Hematopoietic multipotent progenitor cell treated with erythropoietin and hydrocortisone succinate and interleukin-3 and kit ligand, for 15 days (in vitro differentiated cells): ENCODE measurements at regions not wholly inside any gene's neighbourhood (a gene's known extent, or its start where the extent isn't known, plus 50 kb on each side); places are given as distances from the start of the nearest gene placed in this dataset.
"Not testable (repeated sequence)": the region's sequence is repeated elsewhere in the genome, so short reads cannot be mapped to it uniquely, and the experiment has no call there.

Experiments
- DNase-seq: peaks from one replicate; pipeline ENCODE4 v3.0.0-alpha.2; 2015; ENCODE audit warnings: low spot score

DNA sequence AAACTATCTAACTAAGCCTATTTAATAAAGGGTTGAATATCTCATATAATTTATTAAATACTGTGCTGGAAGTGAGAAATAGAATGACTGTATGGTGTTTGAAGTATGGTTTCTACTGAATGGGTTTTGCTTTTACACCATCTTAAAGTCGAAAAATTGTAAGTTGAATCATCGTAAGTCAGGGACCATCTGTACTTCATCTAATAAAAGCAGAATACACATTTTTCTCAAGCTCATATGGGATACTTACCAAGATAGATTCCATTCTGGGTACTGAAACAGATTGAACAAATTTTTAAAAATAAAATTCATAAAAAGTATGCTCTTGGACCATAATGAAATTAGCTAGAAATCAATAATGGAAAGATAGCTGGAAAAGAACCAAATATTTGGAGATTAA is 285.4 kb downstream of the CXCL12 start:
- no peak for DNase-seq

DNA sequence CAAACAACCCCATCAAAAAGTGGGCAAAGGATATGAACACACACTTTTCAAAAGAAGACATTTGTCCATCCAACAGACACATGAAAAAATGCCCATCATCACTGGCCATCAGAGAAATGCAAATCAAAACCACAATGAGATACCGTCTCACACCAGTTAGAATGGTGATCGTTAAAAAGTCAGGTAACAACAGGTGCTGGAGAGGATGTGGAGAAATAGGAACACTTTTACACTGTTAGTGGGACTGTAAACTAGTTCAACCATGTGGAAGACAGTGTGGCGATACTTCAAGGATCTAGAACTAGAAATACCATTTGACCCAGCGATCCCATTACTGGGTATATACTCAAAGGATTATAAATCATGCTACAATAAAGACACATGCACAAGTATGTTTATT is 288.7 kb downstream of the CXCL12 start:
- not testable (repeated sequence) for DNase-seq

DNA sequence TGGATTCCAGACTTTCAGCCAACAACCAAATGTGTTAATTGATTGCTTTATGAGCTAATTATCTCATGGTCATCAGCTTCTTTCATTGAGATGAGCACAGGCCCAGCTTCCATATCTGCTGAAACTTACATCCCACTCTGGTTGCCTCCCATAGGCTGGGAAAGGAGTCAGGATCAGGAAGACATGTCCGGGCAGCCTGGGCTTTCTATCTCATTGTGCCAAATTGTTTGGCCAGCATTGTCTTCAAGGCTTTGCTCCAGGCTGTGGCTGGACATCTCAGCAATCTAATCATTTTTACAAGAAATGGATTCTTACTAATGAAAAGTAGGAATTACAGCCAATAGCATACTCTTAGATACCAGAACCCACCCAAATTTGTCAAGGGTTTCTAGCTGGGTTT is 295.2 kb downstream of the CXCL12 start:
- no peak for DNase-seq

DNA sequence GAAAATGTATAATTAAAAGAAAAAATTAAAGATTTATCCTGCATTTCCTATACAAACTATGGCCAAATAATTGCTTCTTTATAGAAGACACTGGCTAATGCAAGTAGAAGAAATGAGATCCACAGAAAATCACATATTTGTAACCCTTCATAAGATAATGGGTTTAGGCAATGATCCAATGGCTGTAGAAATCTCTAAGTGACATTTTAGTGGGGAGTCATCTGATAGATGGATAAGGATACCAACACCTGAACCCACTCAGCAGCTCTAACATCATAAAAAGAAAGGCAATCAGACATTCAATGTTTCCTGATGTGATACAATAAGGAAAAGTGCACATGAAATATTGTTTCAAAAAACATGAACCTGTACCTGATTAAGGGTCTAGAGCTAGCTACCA is 297.5 kb downstream of the CXCL12 start:
- DNase-seq = no peak

DNA sequence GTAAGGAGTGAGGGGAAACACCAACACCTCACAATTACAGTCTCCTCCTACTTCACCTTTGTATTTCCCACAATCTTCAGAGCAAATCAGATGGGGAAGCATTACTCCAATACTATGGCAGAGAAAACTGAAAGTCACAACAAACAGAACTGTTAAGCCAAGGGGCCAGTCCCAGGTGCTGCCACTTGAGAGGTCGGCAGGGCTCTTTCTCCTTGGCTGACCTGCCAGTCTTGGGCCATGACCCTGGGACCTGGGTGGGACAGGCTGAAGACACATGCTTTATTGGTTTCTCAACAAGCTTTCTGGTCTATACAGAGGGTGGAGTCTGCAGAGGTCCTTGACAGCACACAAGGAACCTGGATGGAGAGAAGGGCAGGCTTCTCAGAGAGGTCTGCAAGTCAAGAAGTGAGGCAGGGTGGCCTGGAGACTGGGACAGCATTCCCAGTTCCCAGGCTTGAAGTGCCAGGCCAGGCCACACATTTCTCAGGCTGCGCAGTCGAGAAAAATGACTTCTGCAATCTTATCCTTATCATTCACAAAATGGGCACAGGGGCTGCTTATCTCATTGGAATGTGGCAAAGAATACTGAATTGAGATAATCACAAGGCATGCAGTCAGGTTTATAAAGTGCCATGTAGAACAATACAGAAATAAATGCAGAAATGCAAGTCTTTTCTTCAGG is 301.0 kb downstream of the CXCL12 start:
- no peak for DNase-seq

DNA sequence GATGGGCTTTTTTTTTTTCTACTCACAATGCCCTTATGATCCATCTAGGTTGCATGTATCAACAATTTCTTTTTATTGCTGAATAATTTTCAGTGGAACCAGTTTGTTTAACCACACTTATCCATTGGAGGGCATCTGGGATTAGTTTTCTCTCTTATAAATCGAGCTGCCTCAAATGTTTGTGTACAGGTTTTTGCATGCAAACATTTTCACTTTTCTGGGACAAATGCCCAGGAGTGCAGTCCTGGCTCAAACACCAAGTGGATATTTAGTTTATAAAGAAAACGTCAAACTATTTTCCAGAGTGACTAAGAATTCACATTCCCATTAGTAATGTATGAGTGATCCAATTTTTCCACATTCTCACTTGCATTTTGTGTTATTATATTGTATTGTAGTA is 313.4 kb downstream of the CXCL12 start:
- no peak for DNase-seq

DNA sequence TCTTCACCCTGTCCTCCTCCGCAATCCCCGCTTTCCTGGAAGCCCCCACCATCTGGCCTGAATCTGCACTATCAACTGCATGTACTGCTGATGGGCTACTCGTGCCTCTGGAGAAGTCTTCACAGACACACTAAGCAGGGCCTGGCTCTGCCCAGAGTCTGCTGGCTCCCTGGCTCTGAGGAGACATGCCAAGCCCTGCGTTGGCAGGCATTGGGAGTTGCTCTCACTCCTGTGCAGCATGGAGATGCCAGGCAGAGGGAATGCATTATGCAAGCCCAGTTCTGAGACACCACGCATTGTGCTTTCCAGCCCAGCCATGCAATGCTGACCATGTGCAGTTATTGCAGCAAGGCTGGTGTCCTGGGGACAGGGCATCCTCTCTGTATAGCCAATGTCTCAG is 314.6 kb downstream of the CXCL12 start:
- no peak for DNase-seq

DNA sequence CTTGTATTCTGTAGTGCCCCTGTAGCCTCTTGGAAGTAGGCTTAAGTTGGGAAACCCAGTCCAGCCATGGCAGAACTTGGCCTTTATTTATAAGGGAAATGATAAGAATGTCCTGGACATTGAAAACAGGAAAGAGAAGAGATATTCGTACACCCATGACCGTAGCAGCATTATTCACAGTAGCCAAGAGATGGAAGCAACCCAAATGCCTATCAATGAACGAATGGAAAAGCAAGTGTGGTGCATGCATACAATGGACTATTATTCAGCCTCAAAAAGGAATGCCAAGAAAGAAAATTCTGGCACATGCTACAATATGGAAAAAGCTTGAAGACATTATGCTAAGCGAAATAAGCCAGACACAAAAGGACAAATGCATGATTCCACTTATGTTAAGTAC is 315.3 kb downstream of the CXCL12 start:
- no peak for DNase-seq

DNA sequence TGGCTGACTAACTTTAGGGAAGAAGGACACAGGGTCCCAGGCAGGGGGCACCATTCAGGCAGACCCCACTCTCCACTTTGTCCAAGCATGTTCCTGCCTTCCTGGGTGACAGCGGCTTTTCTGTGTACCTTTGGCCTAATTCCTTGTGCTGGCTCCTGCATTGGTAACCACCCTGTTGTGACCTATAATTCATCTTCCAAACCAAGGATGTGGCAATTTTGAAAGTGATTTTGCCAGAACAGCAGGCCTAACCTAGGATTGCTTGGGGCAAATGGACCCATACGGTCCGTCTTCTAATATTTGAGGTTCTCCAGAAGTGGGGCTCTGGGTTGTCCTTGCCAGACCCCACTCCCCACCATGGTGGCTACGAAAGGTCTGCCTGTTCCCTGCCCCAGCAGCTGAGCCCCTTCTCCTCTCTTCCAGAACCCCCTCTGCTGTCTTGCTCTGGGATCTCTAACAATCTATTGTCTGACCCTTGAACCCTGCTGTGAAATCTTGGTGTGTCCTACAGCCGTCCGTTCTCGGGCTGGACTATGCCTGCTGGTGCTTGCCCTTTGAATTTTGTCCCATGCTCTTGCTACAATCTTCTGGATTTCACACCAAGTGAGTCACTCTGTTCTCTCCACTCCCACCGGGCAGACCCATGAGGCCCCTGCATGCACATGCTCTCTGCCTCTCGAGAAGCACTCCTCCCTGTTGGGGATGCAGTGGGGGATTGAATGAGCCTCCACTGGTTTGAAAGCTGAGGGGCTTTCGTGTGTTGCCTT is 316.0 kb downstream of the CXCL12 start:
- no peak for DNase-seq

DNA sequence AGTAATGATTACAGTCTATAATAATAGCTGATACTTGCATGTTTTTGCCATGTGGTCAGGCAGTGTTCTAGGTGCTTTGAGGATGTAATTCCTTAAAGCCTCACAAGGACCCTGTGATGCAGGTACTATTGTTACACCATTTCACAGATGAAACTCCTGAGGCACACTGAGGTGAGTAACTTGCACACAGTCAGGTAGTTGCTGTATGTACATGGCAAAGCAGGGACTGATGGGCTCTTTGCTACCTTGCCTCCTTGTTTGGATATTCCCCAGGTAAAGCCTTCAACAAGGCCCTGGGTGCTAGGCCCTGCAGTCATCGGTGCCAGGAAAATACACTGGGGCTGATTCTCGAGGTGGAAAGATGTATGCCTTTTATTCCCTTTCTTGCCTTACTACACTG is 317.5 kb downstream of the CXCL12 start:
- DNase-seq = no peak

DNA sequence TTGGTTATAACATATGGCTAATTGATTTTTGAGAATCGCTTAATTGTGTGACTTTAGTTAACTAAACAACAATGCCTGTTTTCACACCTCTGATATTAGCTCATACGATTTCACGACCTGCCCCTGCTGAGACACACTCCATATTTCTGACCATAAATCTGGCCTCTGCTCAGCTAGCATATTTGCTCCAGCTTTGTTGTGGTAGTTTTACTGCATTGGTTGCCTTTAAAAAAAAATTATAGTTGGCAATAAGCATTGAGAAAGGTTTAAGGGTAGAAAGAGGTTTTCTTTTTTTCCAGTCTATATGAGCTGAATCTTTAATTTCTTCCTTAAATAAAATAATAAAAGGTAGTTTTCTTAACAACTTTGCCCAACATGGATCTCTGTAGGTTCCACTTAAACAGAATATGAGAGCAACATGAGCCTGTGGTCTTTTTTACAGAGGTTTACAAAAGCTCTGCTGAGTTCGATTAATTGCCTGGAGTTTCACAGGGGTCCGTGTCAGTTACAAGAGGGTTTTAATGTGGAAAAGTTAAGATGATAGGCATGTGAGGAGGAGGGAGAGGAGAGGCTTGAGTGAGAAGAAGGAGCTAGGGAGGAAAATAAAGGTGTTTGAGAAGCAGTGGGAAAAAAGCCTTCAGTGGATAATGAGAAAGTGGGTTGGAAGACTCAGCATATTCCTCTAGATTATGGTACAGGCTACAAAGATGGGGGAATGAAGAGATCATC is 318.2 kb downstream of the CXCL12 start:
- no peak for DNase-seq

DNA sequence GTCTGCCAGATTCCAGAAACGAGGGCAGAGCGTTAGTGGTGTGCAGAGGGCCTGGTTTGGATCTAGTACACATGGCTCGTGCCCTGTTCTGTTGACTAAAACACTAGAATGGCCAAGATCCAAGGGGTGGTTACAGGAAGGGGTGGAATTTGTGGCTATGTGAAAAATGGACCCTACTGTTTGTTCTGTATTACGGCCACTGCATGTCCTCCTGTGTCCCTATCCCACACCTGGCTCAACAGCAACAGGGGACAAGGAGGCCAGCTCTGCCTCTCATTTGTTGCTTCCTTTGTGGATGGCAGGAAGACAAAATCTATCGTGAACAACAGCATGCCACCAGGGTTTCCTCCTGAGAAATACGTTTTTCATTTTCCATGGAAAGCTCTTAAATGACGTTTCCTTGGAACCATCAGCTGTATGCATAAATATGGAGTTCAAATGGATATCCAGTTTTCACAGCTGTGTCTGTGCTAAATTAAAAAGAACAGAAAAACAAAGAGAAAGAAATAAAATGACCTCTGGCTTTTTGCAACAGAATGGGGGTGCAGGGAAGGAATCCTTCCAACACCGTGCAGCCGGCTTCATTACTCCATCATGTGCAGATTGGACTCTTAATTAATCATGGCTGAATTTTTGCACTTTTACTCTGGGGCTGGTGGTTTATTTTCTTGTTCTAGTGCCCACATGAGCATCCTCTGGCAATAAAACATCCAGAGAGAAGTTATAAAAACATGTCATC is 318.9 kb downstream of the CXCL12 start:
- no peak for DNase-seq

DNA sequence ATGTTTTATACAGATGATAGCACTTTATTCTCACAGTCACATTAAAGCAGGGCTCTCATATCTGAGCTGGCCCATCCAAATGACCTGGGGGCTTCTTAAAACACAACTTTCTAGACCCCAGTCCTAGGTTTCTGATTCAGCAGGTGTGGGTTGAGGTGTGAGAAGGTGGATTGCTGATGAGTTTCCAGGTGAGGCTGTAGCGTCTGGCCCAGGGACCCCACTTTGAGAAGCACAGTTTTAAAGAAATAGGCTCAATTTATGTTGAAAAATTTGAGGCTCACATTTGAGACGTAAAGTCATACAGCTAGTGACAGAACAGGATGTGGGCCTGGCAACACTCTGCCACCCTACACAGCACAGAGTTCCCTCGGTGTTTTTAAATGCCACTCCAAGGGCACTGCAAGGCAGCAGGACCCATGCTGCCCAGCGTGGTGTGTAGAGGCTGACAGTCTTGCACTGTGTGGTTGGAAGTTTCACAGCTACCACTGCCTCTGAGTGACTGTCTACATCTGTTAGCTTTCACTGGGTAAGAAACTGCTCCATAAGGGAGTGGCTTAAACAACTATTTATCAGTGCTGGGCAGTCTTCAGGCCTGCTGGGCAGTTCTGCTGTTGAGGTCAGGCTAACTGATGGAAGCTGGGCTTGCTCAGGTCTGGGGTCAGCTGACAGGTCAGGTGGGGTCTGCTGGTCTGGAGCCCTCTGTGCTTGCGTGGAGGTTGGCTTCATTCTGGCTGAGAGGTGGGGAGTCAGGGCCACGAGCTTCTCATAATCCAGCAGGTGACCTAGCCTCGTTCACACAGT is 319.7 kb downstream of the CXCL12 start:
- no peak for DNase-seq

DNA sequence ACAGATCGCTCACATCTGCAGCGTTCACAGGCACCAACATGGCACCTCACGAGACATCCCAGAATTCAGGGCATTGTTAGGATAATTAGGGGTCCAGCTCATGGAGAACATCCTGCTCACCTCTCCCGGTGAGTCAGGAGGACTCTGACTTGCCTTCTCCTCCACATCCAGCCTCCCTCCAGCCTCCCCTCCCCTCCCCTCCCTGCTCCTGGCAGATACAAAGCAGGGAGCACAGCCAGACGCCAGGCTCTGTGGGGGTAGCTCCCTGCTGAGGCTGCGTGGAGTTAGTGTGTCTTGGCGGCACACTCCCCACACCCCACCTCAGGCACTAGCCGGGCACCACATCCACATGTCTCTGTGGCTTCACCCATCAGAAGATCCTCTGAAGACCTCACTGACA is 320.6 kb downstream of the CXCL12 start:
- no peak for DNase-seq

DNA sequence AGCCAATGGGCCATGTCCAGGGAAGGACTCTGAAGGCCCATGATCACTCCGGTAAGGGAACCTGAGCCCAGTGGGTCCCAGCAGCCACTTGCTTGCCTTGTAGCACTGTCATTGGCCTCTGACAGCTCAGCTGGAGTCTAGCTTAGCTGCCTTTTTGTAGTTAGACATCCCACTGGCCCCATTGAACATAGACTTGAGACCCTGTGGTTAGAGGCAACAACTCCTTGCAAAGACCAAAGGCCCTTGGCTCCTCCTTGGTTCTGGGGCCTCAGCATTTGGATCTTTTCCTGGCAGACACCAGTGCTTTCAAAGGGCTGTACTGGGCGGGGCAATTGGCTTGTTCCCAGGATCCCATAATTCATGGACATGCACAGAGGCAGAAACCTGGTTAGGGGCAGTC is 321.2 kb downstream of the CXCL12 start:
- DNase-seq = no peak

DNA sequence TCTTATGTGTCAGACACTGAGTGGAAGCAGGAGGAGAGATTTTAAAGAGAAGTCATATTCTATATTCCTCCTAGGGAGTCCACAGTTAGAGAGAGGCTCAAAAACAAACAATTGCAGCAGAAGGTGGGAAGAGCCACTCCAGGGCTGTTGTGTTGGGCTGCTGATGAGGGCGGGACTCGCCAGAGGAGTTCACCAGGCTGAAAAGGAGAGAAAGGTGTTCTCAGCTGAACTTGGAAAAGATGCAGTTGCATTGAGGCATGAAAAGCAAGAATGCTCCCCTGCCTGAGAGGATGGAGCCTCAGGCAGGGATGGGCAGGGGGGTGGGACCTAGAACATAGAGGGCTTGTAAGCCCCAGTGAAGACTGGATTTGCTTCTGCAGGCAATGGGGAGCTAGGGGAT is 324.2 kb downstream of the CXCL12 start:
- no peak for DNase-seq

DNA sequence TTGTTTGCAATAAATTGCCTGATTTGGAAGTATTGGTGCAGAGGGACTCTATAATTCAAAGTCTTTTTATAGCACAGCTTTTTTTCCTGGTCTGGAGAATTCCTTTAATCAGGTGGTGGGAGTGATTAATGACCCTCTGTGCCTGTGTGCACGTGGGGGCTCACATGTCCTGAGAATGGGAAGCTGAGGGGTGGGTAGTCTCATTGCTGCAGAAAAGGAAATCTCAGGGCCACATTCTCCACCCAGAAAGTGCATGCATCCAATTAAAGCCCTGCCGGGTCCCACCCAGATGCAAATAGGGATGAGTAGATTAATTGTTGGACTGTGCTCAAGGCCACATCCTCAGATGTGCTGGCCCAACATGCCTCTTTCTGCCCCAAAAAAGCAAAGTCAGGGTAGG is 324.7 kb downstream of the CXCL12 start:
- DNase-seq = no peak

DNA sequence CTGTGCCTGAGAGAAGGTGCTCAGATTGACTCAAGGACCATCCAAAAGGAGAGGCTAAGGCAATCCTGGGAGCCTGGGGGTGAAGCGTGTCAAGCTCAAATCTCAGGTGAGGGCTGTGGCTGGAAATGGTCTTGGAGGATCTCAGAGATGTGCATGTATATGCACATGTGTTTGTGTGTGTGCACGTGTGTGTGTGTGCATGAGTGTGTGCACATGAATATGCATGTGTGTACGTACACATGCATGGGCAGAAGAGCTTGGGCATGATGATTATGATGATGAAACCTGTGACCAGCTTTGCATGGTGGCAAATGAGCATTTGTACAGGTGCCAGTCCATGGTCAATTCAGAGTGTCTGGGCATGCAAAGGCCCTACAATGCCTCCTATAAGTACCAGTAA is 326.6 kb downstream of the CXCL12 start:
- DNase-seq = no peak

DNA sequence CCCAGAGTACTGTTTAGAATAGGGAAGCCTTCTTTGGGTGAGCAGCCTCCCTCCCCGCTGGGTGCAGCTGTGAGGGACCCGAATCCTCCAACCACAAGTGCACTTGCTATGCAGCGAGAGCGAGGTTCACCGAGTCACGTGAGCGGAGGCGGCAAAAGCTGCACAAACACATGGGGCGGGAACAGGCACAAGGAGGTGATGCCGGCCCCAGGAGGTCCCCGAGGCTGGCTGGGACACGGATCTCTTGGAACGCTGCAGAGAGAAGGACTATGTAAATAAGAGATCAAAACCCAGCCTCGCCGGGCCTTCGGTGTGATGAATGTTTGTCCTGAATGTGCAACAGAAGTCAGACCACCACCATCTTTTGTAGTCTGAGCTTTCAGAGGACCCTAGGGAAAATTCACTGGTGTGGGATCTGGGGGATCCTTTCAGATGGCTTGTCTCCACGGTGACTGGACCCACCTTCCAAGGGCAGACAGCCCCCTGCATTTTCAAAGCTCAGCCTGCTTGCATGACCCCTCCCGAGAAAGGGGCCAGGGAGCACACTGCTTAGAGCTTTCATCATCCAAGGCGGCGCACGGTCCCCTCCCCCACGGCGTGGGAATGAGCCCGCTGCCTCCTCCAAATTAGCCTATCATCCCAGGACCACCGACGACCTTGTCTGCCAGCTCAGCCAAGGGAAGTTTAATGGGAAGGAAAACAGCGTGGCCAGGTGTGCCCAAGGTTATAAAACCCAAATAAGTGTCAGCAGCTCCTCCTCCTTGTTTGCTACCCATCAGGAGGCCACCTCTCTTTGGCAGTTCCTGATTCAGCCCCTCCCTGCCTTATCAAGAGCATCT is 327.7 kb downstream of the CXCL12 start:
- DNase-seq = no peak

DNA sequence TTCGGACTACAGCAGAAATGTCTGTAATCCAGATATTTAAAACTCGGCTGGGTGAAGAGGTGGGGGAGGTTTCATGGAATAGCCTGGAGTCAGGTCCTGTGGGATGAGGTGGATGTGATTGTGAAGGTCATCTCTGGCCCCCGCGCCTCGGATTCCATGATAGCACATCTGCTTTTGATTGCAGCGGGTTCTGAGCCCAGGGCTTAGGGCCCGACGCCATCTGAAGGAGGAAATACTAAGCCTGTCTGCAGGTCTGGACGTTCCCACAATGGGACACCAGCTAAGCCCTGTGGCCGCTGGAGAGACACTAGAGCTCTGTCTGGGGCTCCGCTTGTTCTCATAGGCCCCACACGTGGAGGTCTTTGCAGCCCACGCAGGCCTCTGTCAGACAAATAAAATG is 328.7 kb downstream of the CXCL12 start:
- DNase-seq = no peak

DNA sequence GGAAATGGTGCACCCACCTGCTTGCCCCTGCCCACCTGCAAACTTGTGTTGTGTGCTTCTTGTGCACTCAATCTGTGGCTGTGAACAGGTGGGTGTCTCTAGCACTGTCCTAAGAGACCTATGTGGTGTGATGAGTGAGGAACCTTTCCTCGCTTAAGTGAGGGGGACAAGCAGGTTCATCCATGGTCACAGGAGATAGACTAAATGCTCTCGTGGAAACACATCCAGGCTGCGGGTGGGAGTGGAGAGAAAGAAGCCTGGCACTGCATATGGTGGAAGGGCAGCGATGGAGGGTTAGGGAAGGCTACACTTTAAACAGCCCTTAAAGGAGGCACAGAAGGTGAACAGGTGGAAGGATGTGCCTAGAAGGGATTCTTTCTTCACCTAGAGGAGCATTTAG is 330.9 kb downstream of the CXCL12 start:
- no peak for DNase-seq
